HAP-1 (cell line): ENCODE measurements at regions not wholly inside any gene's neighbourhood (a gene's known extent, or its start where the extent isn't known, plus 50 kb on each side); places are given as distances from the start of the nearest gene placed in this dataset.

Source experiments
- DNase-seq, 2 experiments: peaks; one replicate each; pipeline ENCODE4 v3.0.0-alpha.2; 2016 to 2020; ENCODE audit warnings: low spot score in 2 of 2
- H3K27me3 ChIP-seq: fragments of 250-450 bp; sonication (Bioruptor Pico); 2 replicates; pipeline ENCODE4 v1.5.1; 2020; ENCODE audit warnings: low read depth, mild to moderate bottlenecking, moderate library complexity
- H3K36me3 ChIP-seq: fragments of 250-450 bp; sonication (Bioruptor Pico); replicated peaks from 2 replicates; pipeline ENCODE4 v1.5.1; 2020; ENCODE audit warnings: mild to moderate bottlenecking
- H3K4me1 ChIP-seq: fragments of 250-450 bp; sonication (Bioruptor Pico); 2 replicates; pipeline ENCODE4 v1.5.1; 2020; ENCODE audit warnings: mild to moderate bottlenecking
- H3K4me3 ChIP-seq: fragments of 250-450 bp; sonication (Bioruptor Pico); 2 replicates; pipeline ENCODE4 v1.5.1; 2020; ENCODE audit warnings: mild to moderate bottlenecking, moderate library complexity
- H3K9me3 ChIP-seq: fragments of 250-450 bp; sonication (Bioruptor Pico); 2 replicates; pipeline ENCODE4 v1.5.1; 2020; ENCODE audit warnings: mild to moderate bottlenecking, moderate library complexity
- in situ Hi-C: fragments of 300-500 bp; cut with MboI; formaldehyde crosslinking; loops from 3 replicates; pipeline ENCODE4 v1.14.3; 2020; ENCODE audit warnings: low sequenced_read_pairs, inconsistent platforms, mixed read lengths

DNA sequence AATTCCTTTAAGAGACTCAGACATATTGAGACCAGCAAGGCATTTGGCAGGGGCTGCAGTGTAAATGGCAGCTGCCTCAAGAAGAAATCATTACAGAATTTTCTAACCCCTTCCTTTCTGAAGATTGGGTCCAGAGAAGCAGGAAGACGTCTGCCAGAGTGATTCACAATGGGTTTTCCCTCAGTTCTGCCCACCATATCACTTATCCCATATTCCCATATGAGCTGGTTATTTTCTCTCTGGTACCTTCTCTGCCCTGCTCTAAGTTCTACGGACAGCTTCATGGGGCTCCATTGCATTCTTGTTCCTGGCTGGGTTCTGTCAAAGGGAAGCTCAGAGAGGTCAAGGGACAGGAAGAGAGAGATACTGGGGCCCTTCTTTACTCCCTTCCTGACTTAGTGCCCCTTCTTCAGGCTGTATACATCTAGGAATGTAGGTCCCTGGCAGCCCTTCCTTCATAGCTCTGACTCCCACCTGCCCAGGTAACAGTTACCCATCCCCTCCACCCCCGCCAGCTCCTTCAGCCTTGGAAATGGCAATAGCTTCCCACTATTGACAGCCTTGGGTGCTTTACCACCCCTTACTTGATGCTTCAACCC, 420.6 kb upstream of the DAB1 start:
- in situ Hi-C loops, result no loop called here
- no peaks in the 10 kb centered on the region for H3K27me3 ChIP-seq
- DNase-seq, result no peak
- H3K36me3 ChIP-seq, result no peaks in the 10 kb centered on the region
- no peak overlapping the region for H3K4me3 ChIP-seq
- no peaks in the 10 kb centered on the region for H3K9me3 ChIP-seq
- H3K4me1 ChIP-seq, result no peaks in the 10 kb centered on the region

DNA sequence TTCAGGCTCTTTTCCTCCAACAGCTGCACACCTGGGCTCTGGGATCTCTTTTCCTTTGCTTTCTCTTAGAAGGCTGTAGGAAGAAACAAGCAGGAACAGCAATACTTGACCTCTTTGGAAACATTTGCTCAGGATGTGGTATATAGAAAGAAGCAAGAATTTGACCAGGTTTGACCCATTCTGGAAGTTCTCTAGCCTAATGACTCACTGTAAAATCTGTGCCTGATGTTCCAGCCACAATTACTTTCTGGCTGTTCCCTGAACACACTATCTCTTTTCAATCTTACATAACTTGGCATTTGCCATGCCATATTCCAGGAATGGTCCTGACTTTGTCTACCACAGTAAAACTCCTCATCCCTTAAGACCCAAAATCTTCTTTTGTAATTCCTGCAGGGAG, 419.9 kb upstream of the DAB1 start:
- Histone ChIP-seq H3K9me3 (no peaks in the 10 kb centered on the region), H3K4me3 (no peak overlapping the region), H3K36me3 (no peaks in the 10 kb centered on the region), H3K4me1 (no peaks in the 10 kb centered on the region), H3K27me3 (no peaks in the 10 kb centered on the region)
- in situ Hi-C loops, result no loop called here
- DNase-seq, result no peak

DNA sequence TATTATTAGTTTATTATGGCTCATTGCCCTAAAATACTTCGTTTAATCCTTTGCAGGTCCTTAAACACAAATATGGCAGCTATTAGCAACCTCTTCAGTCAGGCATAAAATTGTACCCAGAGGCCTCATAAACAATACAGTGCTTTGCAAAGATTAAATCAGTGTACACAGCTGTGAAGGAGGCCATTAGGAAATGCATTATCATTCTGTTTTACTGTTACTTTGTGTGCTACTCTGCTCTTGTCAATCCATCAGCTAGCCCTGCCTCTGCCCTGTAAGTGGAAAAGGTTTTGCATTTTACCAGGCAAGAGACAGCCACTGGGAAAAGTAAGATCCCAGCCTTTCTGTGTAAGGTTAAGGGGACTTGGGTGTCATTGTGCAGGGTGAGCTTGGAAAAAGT, 415.7 kb upstream of the DAB1 start:
- H3K9me3 ChIP-seq, result no peaks in the 10 kb centered on the region
- in situ Hi-C loops, result no loop called here
- DNase-seq, result no peak
- H3K36me3 ChIP-seq, result no peaks in the 10 kb centered on the region
- H3K4me1 ChIP-seq, result no peaks in the 10 kb centered on the region
- no peak overlapping the region for H3K4me3 ChIP-seq
- H3K27me3 ChIP-seq, result no peaks in the 10 kb centered on the region

DNA sequence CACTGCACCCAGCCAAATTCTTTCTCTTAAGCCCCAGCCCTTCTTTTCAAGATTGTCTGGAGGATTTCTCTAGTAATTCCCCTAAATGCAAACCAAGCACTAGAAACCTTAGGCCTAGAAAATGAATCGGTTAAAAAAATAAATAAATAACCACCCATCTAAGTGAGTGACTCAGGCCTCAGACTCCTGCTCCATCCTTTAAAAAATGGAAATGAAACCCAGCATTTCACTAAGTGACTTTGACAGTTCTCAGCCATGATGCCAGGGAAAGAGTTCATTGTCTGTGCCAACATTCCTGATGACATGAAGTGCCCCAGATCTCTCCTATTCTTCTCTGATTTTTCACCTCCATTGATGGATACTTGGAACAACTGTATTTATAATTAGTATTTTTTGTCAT, 415.2 kb upstream of the DAB1 start:
- in situ Hi-C loops, result no loop called here
- H3K27me3 ChIP-seq, result no peaks in the 10 kb centered on the region
- H3K9me3 ChIP-seq, result no peaks in the 10 kb centered on the region
- no peak for DNase-seq
- no peaks in the 10 kb centered on the region for H3K4me1 ChIP-seq
- no peaks in the 10 kb centered on the region for H3K36me3 ChIP-seq
- no peak overlapping the region for H3K4me3 ChIP-seq

DNA sequence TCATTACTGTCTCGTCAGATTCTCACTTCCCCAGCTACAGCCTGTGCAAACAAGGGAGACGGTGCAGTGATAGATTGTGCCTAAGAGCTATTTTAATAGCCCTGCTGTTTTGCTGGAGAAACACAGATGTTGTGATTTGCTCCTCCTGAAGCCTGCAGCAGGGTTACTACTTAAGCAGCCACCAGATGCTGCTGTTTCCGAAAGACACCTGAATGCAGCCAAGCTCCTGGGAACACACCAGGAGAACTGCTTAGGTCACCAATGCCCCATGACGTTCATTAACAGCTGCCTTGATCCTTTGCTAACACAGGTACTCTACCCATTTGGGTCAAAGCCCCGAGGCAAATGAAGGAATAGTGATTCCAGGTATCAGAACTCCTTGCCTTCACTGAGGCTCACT, 411.8 kb upstream of the DAB1 start:
- DNase-seq, result no peak
- Histone ChIP-seq H3K4me3 (no peak overlapping the region), H3K9me3 (no peaks in the 10 kb centered on the region), H3K36me3 (no peaks in the 10 kb centered on the region), H3K4me1 (no peaks in the 10 kb centered on the region), H3K27me3 (no peaks in the 10 kb centered on the region)
- in situ Hi-C loops, result no loop called here

DNA sequence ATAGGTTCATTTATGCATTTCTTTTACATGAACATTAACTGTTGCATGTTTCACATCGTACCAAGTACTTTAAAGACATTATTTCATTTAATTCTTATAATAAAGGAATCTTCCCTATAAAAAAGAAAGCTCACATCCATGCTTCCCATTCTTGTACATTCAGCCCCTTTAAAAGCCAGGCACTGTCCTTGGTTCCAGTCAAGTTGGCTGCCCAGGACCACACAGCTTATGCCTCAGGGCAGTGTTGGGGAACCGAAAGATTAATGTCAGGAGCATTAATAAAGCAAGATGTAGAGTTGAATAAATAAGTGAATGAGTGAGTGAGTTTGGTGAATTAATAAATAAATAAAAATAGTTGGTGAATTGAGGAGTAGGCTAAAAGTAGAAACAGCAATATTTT, 409.4 kb upstream of the DAB1 start:
- no peak for DNase-seq
- Histone ChIP-seq H3K4me3 (no peak overlapping the region), H3K27me3 (no peaks in the 10 kb centered on the region), H3K36me3 (no peaks in the 10 kb centered on the region), H3K4me1 (no peaks in the 10 kb centered on the region), H3K9me3 (no peaks in the 10 kb centered on the region)
- in situ Hi-C loops, result no loop called here

DNA sequence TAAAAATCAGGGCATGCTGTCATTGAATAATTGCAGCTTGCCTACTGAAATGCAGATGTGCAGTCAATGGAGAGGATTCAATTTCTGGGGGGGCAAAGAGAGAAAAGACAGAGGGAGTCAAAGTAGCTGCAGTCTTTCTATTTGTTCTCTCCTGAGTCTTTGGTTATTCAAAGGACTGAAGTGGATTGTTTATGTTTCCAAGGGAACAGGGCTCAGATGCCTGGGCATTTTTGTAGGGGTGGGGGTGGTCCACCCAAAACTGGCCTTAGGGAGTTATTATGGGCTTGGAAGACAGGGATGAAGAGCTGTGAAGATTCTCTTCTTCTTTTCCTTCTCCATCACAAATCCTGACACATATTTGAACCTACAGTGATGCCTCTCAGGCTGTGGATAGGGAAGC, 408.8 kb upstream of the DAB1 start:
- Histone ChIP-seq H3K4me3 (no peak overlapping the region), H3K9me3 (no peaks in the 10 kb centered on the region), H3K4me1 (no peaks in the 10 kb centered on the region), H3K36me3 (no peaks in the 10 kb centered on the region), H3K27me3 (no peaks in the 10 kb centered on the region)
- in situ Hi-C loops, result no loop called here
- no peak for DNase-seq

DNA sequence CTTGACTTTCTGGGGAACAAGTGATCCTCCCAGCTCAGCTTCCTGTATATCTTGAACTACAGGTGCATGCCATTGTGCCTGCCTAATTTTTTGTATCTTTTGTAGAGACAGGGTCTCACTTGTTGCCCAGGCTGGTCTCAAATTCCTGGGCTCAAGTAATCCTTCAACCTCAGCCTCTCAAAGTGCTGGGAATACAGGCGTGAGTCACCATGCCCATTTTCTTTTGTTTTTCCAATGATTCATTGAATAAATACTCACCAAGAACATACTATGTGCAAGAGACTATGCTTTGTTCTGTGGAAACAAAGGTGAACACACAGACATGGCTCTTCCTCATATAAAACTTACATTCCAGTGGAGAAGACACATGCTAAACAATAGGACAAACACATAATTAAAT, 407.8 kb upstream of the DAB1 start:
- H3K27me3 ChIP-seq, result no peaks in the 10 kb centered on the region
- DNase-seq, result no peak
- in situ Hi-C loops, result no loop called here
- H3K9me3 ChIP-seq, result no peaks in the 10 kb centered on the region
- H3K4me1 ChIP-seq, result no peaks in the 10 kb centered on the region
- H3K36me3 ChIP-seq, result no peaks in the 10 kb centered on the region
- no peak overlapping the region for H3K4me3 ChIP-seq

DNA sequence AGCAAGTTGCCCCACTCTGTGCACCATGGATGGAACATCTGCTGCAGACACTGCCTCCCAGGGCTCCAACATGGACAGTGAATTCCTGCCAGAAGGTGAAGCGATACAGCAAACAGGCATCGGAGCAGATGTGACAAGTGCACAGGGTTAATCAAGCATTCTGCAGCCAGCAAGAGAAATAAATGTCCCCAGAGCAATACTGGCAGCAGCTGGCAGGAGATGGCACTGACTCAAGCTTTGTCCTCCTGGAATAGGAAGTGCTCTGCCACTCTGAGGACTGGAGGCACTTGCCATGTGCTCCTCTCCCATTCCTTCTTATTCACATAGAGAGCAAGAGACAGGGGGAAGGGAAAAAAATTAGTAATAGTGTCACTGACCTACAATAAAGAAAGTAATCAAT, 402.7 kb upstream of the DAB1 start:
- Histone ChIP-seq H3K9me3 (no peaks in the 10 kb centered on the region), H3K36me3 (no peaks in the 10 kb centered on the region), H3K4me3 (no peak overlapping the region), H3K4me1 (no peaks in the 10 kb centered on the region), H3K27me3 (no peaks in the 10 kb centered on the region)
- DNase-seq, result no peak
- in situ Hi-C loops, result no loop called here

DNA sequence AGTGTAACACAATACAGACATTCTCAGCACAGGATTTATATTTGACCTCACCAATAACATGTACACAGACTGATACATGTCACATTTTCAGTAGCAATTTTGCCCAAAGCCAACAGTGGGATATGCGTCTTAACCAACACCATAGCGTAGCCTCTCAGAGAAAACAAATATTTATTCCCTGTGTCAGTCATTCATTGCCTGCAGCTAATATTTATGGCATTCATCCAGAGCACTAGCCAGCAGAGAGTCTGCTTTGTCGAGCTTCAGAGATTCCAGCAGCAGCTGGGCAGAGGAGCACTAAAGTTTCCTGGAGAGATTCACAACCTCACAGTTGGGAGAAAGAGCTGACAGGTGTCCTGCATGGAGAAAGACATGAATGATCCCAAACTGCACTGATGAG, 400.7 kb upstream of the DAB1 start:
- in situ Hi-C loops, result no loop called here
- H3K4me3 ChIP-seq, result no peak overlapping the region
- no peaks in the 10 kb centered on the region for H3K27me3 ChIP-seq
- no peaks in the 10 kb centered on the region for H3K36me3 ChIP-seq
- H3K4me1 ChIP-seq, result no peaks in the 10 kb centered on the region
- no peak for DNase-seq
- H3K9me3 ChIP-seq, result no peaks in the 10 kb centered on the region

DNA sequence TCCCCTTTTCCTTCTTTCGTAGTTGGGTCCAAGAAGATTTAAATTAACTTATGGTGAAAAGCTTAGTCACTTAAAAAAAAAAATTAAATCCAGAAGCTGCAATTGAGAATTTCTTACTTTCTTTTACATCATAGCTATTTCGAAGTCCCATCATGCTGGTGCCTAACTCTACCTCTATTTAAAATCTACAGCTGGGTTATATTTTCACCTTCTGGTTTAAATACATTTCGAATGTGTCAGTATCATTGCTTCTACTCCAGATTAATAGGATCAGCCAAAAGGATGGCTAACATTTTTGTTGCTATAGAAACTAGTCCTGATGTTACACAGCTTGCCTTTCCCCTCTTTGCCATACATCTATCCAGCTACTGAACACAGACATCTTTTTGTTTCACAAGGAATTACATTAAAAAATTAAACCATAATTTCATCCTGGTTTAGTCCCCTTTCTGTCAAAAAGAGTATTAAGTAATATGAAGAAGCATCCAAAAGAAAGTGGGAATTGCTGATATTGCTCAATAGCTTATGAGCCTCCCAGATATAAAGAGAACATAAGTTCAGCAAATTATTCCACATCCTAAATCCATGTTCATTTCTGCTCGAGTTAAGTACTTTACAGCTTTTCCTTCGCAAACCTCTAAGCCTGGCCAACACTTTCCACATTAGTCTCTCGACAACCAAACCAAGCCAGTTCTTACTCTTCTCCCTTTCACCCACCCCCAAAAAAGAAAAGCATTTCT, 396.7 kb upstream of the DAB1 start:
- Histone ChIP-seq H3K36me3 (no peaks in the 10 kb centered on the region), H3K9me3 (no peaks in the 10 kb centered on the region), H3K27me3 (no peaks in the 10 kb centered on the region), H3K4me1 (no peaks in the 10 kb centered on the region), H3K4me3 (no peak overlapping the region)
- in situ Hi-C loops, result no loop called here
- no peak for DNase-seq

DNA sequence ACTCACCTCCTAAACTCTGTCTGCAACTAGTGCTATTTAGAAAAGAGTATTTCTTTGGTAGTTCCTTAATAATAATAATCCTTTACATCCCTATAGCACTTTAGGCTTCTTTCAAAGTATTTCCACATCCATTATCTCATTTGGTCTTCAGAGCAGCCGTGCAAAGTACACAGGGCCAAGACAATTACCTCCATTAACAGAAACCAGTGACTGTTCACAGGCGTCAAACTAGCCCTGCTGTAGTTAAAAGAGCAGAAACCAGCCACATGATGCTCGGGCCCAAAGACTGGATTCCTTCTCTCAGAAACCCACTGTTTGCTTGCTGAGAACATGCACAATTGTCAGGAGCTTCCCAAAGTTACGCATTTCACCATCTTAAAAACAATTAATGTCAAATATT, 396.0 kb upstream of the DAB1 start:
- Histone ChIP-seq H3K4me1 (no peaks in the 10 kb centered on the region), H3K36me3 (no peaks in the 10 kb centered on the region), H3K4me3 (no peak overlapping the region), H3K9me3 (no peaks in the 10 kb centered on the region), H3K27me3 (no peaks in the 10 kb centered on the region)
- no peak for DNase-seq
- in situ Hi-C loops, result no loop called here

DNA sequence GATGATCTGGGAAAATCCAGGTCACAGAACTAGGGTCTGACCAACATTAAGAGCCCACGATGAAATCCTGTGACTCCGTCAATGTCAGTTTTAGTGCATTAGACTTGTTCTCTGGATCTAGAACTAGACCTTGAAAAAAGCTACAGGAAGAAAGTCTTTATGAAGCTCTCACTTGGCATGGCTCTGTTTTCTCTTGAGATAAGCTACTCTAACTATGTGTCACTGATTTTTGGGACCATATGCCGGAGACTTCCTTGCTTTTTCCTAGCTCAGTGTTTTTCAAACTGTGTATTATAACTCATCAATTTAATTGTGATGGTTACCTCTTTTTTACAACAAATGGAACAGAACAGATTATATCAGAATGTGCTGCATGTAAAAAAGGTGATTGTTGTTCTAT, 379.7 kb upstream of the DAB1 start:
- Histone ChIP-seq H3K4me1 (no peaks in the 10 kb centered on the region), H3K4me3 (no peak overlapping the region), H3K9me3 (no peaks in the 10 kb centered on the region), H3K36me3 (no peaks in the 10 kb centered on the region), H3K27me3 (no peaks in the 10 kb centered on the region)
- no peak for DNase-seq
- in situ Hi-C loops, result no loop called here

DNA sequence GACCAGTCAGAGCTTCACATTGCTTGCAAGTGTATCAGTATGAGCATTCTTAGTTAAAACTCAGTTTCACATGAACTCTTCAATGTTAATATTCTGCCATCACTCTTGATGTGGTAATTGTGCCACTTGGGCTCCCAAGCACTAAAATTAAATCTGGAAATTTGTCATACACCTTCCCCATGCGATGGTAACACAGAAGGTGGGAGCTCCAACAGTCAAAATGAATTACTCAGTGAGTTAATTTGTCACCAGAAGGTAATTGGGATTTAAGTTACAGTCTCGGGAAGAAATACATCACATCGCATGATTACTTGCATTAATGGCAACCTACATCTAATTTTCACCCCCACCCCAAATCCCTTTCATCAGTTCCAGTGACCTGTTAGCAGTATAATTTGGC, 376.5 kb upstream of the DAB1 start:
- Histone ChIP-seq H3K4me1 (no peaks in the 10 kb centered on the region), H3K9me3 (no peaks in the 10 kb centered on the region), H3K36me3 (no peaks in the 10 kb centered on the region), H3K4me3 (no peak overlapping the region), H3K27me3 (no peaks in the 10 kb centered on the region)
- in situ Hi-C loops, result no loop called here
- DNase-seq, result no peak
